AG04450 (cell line): ENCODE measurements at regions not wholly inside any gene's neighbourhood (a gene's known extent, or its start where the extent isn't known, plus 50 kb on each side); places are given as distances from the start of the nearest gene placed in this dataset.

ENCODE experiments used
- CTCF ChIA-PET: fragments of 300-600, 350-600 bp; formaldehyde crosslinking; extraction: SDS; loops from one replicate; lab custom pipeline; 2022; ENCODE audit warnings: antibody characterized with exemption, inconsistent platforms; lab: Charles Lee
- POLR2A ChIA-PET: fragments of 350-600 bp; formaldehyde crosslinking; extraction: SDS; loops from one replicate; lab custom pipeline; 2021; ENCODE audit warnings: antibody characterized with exemption, inconsistent platforms; lab: Yijun Ruan, JAX
- DNase-seq: peaks from one replicate; pipeline ENCODE4 v3.0.0-alpha.2; 2011; ENCODE audit warnings: low read depth, low spot score
- H3K27ac ChIP-seq: one replicate; pipeline ENCODE4 v1.5.1; 2012; ENCODE audit warnings: low read depth, low read length, control low read depth
- H3K27me3 ChIP-seq: one replicate; pipeline ENCODE4 v1.6.0; 2012; ENCODE audit warnings: low read length; ENCODE audit not compliant: control insufficient read depth, insufficient read depth
- H3K4me3 ChIP-seq: 2 replicates; pipeline ENCODE4 v1.5.1; 2011; ENCODE audit warnings: mild to moderate bottlenecking, low read depth, low read length, control low read depth
- H3K9me3 ChIP-seq: 2 replicates; pipeline ENCODE4 v1.5.1; 2012; ENCODE audit warnings: low read length; ENCODE audit not compliant: control insufficient read depth, insufficient read depth
- CTCF ChIP-seq: IDR thresholded peaks from 2 replicates; pipeline ENCODE4 v1.5.1; 2011; ENCODE audit warnings: low read depth, low read length, control low read depth, inconsistent platforms

DNA sequence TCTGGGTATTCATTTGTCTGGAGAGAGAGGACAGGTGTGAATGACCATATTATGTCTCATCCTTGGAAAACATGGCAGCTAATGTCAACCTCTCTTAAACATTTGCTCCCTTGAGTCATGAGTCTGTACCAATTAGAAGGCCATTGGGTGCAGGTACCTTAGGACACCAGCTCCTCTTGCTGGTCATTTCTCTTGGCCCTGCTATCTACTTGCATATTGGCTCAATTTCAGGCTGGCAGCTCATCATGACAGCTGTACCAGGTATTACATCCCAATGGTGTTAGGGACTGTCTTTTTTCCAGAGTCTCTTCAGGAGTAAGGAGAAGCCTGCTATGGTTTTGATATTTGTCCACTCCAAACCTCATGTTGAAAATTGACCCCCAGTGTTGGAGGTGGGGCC is 92.2 kb upstream of the ANKRD28 start:
- H3K4me3 ChIP-seq = no peak overlapping the region
- H3K27ac ChIP-seq = no peak overlapping the region
- DNase-seq = no peak
- TF ChIP-seq CTCF = no peak
- peaks cover 5% of the 10 kb centered on the region; the same call in 1 of the 2 replicates for H3K9me3 ChIP-seq
- H3K27me3 ChIP-seq = no peaks in the 10 kb centered on the region
- ChIA-PET CTCF (no interaction called here), POLR2A (no interaction called here)

- H3K9me3 ChIP-seq = peaks cover 9% of the 10 kb centered on the region; the same call in 1 of the 2 replicates
- no peak for TF ChIP-seq CTCF
- H3K27ac ChIP-seq = peak overlapping the region; percentile 62
- no peaks in the 10 kb centered on the region for H3K27me3 ChIP-seq
- peak; percentile 24 for DNase-seq
- H3K4me3 ChIP-seq = no peak overlapping the region
- CTCF ChIA-PET = no interaction called here
- POLR2A ChIA-PET = interaction anchor here (1.1 to 1.4 kb wide), 2 partner anchors 17 to 90 kb away, joined by 3 read pairs; no protein-coding TSS in a partner anchor
Measured at GRCh38 chr3:15892311-15893227, 94.8 kb upstream of the ANKRD28 start.

GRCh38 chr3:15894382-15894781 is 96.6 kb upstream of the ANKRD28 start:
- no peak overlapping the region for H3K4me3 ChIP-seq
- no peaks in the 10 kb centered on the region for H3K27me3 ChIP-seq
- H3K27ac ChIP-seq = no peak overlapping the region
- H3K9me3 ChIP-seq = peaks cover 9% of the 10 kb centered on the region; the same call in 1 of the 2 replicates
- DNase-seq = no peak
- TF ChIP-seq CTCF = no peak
- ChIA-PET CTCF (no interaction called here), POLR2A (no interaction called here)

DNA sequence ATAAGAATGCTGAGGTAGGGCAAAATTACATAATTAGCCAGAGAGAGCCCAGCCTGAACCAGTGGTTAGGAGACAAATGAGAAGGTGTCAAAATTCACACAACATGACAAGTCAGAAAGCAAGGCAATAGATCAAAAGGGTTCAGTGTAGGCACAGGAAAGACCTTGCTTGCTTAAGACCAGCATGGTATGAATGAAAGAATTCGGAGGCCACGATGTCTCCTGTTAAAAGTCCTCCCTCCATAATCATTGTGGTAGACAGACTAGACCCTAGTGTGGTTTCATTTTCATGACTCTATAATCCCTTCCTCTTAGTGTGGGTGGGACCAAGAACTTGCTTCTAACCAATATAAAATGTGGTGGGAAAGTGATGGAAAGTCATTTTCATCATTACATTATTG is 98.7 kb upstream of the ANKRD28 start:
- POLR2A ChIA-PET = no interaction called here
- DNase-seq = no peak
- TF ChIP-seq CTCF = no peak
- CTCF ChIA-PET = no interaction called here
- no peaks in the 10 kb centered on the region for H3K27me3 ChIP-seq
- H3K27ac ChIP-seq = no peak overlapping the region
- no peak overlapping the region for H3K4me3 ChIP-seq
- H3K9me3 ChIP-seq = peaks cover 4% of the 10 kb centered on the region; the same call in 1 of the 2 replicates

- ChIA-PET POLR2A (no interaction called here), CTCF (interaction anchor here (0.6 kb wide), 2 partner anchors 55 to 93 kb away, joined by 3 read pairs; no protein-coding TSS in a partner anchor)
- Histone ChIP-seq H3K4me3 (no peak overlapping the region), H3K27me3 (no peaks in the 10 kb centered on the region), H3K27ac (no peak overlapping the region), H3K9me3 (peaks cover 4% of the 10 kb centered on the region; the same call in 1 of the 2 replicates)
- peak; percentile 26 for DNase-seq
- no peak for TF ChIP-seq CTCF
Measured at GRCh38 chr3:15899388-15899787, 101.6 kb upstream of the ANKRD28 start.
